HG03439 (cell line): ENCODE measurements at regions not wholly inside any gene's neighbourhood (a gene's known extent, or its start where the extent isn't known, plus 50 kb on each side); places are given as distances from the start of the nearest gene placed in this dataset.

Source experiments
- ATAC-seq: cut with Tn5 transposase; IDR thresholded peaks from one replicate; pipeline ENCODE4 v1.9.1; 2021; ENCODE audit warnings: mild to moderate bottlenecking, moderate library complexity; ENCODE audit not compliant: unreplicated experiment

DNA sequence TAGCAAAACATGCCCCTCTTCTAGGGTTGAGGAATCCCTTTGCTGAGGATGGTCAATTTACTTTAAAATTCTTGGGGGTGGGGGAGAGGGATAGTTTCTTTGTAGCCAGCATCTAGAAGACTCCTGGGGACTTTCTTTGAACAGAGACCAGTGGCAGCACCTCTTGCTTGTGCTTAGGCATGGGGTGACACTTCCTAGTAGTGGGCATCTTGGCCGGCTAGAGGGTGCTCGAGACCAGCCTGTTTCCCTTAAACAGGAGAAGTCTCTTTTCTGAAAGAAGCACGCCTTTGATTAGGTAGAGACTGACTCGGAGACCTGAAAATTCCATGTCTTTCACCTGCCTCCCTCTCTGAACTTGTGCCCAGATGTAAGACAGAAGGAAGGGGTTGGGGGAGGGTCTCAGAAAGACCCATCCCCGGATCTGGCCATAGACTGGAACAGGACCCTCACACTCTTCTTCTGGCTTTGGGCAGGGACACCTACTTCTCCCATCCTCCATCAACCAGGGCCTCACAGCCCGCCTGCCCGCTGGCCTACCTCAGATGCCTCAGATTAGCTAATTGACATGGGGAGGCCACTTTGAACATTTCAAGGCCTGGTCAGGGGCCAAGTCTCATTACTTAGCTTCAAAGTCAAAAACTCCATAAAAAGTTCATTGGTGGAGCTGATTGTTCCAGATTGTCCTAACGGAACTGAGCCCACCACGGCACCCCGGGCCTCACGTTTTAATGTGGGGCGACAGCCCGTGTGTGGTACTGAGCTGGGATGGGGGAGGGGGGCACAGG, 172.2 kb downstream of the CDC5L start:
- ATAC-seq = no peak

DNA sequence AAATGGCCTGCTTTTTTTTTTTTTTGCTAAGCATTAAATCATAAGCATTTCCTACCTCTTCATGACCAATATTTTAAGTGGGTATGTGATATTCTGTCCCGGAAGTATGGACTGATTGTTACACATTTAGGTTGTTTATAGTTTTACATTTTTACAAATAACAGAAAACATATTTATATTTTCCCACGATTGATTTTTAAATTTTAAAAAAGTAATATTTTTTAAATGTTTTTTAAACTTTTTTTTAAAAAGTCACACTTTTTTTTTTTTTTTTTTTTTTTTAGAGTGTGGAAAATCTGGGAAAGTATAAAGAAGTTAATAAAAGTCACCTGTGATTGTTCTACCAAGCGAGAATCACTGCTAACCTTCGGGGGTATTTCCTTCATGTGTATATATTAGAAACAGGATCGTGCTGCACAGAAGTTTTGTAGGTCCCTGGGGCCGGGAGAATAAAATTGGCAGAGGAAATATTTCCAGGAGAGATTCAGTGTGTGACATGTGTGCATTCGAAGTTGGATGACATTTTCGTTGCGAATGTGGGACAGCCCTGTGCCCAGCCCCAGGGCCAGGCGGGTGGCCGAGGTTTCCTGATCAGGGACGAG, 173.1 kb downstream of the CDC5L start:
- ATAC-seq = no peak

DNA sequence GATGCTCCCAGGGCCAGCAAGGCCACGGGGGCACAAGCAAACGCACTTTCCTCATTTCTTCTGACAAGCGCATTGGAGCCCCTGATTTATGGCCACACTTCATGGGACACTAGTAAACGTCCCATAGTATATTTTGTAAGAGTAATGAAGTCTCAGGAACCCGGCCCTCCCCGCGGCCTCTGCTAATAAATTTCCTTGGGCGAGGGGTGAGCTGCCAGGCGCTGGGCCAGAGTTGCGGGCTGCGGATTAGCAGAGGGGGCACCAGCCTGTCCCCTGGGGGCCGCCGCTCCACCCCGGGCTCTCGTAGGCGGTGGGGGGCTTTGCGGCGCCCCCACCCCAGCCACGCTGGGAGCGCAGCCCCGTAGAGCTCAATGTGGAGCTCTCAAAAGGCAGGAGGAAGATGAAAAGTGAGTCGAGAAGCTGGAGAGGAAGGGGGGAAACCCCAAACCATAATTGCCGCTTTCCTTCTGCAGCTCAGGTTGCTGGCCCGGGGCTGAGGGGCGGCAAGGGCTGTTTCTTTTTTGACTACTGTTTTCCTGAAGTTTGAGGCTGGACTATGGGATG, 173.6 kb downstream of the CDC5L start:
- ATAC-seq = no peak

DNA sequence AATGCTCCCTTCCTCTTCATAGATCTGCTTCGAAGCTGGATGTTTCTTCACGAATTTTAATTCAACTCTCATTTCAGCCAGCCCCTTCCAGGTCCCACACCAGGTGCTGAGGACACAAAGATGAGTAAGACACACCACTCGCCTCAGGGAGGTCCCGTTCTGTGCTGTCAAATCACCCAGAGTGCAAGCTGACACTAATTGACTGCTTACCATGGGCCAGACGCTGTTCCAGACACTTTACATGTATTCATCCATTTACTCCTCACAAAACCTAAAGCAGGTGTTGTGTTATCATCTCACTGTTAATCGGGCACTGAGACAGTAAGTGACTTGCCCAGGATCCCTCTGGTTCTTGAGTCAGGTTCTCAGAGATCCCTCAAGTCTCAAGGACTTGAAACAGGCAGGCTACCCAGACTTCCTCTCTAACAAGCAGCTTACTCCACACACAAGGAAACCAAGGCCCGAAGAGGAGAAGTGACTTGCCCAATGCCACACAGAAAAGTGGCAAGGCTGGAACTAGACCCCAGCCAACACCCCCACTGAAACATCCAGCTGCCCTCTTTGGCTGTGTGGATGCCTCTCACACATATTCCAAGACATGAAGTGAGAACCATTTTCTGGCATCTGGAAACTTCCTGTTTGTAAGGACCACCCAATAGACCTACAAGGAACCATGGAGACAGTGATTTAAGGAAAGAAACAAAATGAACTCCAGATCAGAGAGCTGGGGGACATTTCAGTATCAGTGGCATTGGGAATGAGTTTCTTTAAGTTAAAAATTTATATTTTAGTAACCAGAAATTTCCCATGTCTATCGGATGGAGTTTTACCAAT, 174.5 kb downstream of the CDC5L start:
- ATAC-seq = no peak

DNA sequence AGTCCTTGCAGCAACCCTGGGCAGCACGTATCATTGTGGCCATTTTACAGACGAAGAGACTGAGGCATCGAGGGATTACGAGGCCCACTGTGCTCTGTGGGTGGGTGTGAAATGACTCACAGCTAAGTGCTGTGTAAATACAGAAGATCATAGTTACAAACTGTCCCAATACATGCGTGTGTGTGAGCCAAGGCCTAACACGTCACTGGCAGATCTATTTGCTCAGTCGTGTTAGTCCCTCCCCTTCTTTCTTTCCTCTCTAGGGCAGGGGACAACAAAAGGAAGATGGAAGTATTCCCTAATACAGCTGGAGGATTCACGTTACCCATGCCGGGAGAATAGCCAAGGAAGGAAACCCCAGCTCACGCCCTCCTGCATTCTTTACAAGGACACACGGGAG, 175.9 kb downstream of the CDC5L start:
- ATAC-seq = no peak

DNA sequence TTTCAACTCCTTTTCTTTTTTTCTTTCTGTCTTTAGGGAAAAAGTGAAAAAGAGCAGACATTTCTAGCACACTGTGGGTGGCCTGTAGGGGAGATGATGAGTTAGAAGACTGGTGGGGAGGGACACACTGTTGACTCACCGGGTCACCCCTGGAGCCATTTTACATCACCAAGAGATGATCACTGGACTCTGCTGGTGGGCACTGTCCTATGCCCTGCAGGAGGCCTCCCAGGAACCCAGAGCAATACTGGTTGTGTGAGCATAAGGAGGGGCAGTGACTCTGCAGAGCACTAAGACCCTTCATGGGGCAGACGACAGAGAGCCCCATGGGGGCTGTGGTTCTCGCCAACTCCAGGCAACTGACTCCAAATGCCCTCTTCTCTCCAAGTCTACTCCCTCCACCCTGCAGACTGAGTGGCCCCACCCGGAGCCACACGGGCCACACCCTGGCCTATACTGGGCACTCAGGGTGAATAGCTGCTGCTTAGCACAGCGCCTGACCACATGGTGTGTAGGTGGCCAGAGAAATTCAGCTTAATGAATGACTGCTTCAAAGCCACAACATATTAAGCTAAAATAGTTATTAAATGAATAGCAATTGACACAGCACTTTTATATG, 177.5 kb downstream of the CDC5L start:
- no peak for ATAC-seq

DNA sequence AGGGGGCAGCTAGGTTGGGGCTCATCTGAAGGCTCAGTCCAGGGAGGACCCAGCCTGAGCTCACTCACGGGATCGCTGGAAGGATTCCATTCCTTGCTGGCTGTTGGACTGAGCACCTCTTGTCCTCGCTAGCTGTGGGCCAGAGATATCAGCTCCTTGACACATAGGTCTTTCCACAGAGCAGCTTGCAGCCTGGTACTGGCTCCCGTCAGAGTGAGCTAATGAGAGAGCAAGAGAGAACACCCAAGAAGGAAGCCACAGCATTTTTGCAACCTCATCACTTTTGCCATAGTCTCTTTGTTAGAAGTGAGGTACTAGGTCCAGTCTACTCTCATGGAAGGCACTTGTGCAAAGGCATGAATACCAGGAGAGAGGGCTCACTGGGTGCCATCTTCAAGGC, 179.9 kb downstream of the CDC5L start:
- no peak for ATAC-seq

DNA sequence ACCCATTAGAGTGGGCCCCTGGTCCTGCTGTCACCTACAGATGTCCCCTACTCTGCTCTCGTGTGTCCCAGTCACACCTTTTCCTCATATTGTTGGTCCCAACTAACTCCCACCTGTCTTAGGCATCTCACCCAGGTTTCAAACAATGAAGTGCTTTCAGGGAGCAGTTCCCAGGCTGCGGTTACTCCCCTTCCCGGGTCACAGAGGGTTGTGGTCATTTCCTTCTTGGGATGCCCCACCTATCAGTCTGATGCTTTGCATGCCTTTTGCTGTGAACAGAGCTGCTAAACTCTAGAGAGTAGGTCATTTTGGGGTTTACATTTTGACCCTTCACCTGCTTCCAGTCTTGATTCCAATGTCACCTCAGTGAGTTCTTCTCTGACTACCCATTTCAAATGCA, 181.6 kb downstream of the CDC5L start:
- no peak for ATAC-seq

DNA sequence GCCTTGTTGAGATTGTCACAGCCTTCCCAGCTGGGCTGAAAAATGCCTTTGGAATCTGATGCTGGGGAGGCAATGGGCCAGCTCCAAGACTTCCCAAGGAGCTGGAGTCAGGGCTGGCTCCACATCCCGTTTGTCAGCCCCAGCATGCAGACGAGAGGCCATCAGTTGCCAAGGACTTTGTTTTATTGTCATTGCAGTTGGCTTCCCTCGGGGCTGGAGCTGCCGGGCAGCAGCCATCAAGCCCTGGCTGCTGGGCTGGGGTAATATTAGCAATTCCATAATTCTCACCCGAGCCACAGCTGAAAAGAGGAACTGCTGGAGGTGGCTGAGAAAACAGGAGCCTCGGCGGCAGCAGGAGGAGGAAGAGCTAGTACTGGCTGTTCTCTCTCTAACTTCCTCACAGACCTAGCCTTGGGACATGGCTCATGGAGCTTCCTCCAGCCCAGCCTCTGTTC, 182.5 kb downstream of the CDC5L start:
- ATAC-seq = no peak

DNA sequence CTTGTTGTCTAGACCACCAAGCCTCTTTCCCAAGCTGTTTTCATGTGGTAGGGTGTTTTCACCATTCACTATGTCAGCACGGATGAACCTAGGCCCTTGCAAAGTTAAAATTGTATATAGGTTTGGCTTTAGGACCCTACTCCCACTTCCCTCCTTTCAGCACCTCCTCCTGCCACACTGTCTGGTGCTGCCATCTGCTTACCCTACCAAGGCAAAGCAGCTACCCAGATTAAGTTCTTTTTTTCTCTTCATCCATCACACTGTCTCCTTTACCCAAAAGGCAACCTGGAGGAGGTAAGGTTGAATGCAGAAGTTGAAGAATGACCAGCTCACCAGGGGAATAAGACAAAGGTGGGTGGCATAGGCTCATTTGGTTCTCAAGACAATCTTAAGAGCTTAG, 184.0 kb downstream of the CDC5L start:
- ATAC-seq = no peak

DNA sequence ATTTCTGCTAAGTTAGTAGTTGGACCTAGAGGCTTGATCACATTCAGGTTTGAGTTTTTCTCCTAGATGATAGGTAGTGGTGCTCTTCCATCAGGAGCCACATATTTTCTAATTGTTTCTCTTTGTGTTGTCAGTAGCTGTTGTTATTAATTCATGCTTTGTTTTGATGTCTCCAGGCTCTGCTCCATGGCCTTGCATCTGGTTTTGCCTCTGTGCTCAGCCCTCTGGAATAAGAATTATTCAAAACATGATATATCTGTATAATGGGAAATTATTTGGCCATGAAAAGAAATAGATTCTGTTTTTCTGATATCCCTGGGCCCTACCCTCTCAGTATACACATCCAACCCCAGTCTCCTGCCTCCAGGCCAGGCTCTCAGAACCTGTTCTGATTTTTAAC, 184.8 kb downstream of the CDC5L start:
- no peak for ATAC-seq

DNA sequence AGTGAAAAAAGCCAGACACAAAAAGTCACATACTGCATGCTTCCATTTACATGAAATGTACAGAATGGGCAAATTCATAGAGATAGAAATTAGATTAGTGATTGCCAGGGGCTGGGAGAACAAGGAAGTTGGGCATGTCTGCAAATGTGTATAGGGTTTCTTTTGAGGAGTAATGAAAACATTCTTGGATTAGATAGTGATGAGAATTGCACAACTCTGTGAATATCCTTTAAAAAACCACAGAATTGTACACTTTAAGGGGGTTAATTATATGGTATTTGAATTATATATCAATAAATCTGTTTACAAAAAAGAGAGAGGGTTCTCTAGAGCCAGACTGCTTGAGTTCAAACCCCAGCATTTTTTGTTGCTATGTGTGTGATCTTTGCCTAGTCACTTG, 188.1 kb downstream of the CDC5L start:
- no peak for ATAC-seq

DNA sequence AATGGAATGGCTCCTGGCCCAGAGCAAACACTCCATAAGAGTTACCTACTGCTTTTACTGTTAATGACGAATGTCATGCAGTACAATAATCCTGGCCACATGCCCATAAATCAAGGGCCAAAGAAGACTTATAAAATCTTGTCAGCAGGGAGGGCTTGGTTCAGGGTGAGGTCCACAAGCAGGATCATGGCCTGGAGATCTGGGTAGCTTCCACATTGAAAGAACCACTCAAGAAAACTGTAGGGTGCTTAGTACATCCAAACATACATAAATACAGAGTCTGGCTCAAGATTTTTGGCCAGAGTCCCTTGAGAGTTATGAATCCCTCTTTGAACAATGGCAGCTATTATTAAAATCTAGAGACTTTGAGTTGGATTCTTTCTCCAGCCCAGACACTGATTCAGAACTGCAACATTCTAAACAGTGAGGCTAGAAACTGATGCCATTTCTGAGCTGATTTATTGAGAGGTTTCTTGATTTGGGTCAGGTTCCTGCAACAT, 188.7 kb downstream of the CDC5L start:
- no peak for ATAC-seq

DNA sequence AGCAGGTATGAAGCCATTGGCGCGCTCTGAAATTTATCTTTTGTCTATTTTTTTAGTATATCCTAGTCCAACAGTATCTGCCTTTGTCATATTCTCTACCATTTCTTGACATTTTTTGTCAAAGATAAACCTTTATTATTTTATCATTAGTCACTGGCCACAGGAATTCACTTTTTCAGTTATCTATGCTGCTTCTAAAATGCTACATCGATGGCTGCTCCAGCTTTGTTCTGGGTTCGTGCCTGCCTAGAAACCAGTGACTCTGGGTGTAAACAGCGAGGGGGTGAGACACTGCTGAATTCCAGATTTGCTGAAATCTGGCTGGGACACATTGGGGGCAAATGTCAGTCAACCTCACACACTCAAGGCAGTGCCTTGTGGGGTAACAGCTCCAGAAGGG, 193.4 kb downstream of the CDC5L start:
- no peak for ATAC-seq

DNA sequence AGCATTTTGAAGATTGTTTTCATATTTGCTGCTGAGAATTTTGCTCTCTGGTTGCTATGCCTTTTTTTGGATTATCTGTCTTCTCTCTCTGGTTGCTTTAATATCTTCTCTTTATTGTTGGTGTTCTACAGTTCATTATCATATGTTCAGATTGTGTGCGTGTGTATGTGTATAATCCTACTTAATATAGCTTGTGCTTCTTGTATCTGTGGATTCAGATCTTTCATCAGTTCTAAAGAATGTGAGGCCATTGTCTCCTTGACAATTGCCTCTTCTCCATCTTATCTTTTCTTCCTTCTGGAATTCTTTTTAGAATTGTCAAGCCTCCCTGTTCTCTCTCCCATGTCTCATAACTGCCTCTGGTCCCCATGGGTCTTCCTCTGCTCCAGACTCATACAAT, 195.4 kb downstream of the CDC5L start:
- ATAC-seq = no peak

DNA sequence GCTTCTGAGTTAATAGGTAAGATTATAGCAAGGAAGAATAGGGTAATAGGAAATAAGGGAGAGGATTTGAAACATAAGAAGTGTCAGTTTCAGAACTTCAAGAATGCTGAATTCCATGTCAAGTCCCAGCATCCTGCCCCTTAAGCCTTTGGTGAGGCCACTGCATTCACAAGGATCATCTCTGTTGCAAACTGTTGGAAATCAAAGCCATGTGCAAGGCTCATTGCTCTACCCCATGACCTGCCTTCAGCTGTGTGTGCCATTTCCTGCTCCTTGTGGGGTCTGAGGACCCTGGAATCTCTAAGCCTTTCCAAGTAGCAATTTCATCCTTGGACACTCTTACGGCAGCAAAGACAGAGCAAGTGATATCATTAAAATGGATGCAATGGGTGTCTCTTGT, 203.0 kb downstream of the CDC5L start:
- ATAC-seq = no peak

DNA sequence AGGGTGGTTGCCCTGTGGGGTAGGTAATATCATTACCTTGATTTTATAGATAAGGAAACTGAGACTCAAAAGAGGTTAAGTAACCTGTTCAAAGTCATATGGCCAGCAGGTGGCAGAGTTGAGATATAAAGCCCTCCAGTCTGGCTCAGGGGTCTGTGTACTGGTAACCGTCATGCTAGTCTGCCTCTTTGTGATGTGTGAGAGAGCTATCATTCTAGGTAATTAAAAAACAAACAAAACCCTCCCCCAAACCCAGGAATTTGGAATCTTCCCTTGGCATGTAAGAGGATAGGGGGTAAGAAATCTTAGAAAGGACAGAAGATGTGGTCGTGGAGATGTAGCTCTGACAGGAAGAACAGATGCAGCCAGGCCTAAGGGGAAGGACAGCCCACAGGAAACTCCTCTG, 206.0 kb downstream of the CDC5L start:
- peak; percentile 59 for ATAC-seq

DNA sequence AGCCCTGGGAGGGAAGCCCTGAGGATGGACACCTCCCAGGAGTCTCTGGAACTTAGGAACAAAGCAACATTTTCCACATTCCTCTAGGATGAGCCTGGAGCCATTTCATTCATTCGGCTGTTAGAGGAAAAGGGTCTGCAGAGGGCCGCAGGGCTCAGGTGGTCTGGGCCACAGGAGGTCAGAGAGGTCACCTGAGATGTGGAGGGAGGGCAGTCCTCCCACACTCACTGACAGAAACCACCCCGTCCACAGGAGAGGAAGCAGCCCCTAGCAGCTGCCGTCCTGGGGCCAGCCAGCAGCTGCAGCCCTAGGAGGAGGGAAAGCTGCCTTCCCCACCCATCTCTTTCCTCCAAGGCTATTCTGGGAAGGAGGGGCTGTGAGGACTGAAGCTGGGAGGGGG, 207.0 kb downstream of the CDC5L start:
- no peak for ATAC-seq

DNA sequence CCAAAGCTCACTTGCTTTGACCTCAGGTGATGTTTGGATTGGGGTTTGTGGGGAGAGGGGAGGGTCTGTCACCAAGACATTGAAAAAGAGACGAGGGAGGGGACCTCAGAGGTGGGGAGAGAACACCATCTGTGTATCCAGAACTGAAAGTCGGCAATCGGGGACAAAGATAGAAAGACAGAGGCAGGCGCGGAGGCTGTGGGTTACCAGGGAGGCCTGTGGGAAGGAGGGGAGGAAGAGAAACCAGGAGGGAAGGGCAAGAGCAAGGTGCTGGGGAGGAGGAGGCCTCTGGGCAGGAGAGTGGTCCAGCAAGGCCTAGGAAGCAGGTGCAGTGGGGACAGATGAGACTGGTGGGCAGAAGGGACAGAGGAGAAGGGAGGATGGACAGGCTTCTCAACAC, 211.2 kb downstream of the CDC5L start:
- no peak for ATAC-seq

DNA sequence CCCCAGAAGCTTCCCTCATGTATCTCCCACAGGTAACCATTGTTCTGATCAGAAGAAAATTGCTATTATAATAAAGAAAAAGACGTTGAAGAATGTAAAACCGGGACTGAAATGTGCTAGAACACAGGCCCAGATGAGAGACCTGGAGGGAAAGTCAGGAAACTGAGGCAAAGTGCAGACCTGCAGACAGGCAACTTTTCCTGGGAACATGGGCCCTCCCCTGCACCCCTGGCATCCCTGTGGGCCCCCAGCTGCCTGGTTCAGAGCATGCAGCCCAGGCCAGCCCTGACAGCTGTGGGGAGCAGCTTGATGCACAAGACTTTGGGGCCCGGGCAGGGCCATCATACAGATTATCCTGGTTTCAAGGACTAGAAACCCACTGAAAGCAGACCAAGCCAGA, 212.2 kb downstream of the CDC5L start:
- ATAC-seq = no peak
